Prostate gland (tissue), 2 donors: ENCODE measurements at regions not wholly inside any gene's neighbourhood (a gene's known extent, or its start where the extent isn't known, plus 50 kb on each side); places are given as distances from the start of the nearest gene placed in this dataset.

Source experiments
- POLR2A ChIP-seq: fragments of 450-650 bp; IDR thresholded peaks from one replicate; pipeline ENCODE4 v1.6.1; 2016; ENCODE audit warnings: antibody characterized with exemption, mild to moderate bottlenecking
- POLR2AphosphoS5 ChIP-seq: sonication (generic); formaldehyde crosslinking; IDR thresholded peaks from one replicate; pipeline ENCODE4 v1.6.1; 2017; ENCODE audit warnings: antibody characterized with exemption
- TF ChIP-seq, protein P1 (sequence below), 4 experiments: fragments of 200-600 bp in 2 of 4; fragments of 450-650 bp in 2 of 4; sonication (generic) in 2 of 4; IDR thresholded peaks; 1 replicate in 3 of 4; 2 replicates in 1 of 4; pipeline ENCODE4 v1.5.1; 2016 to 2019; ENCODE audit warnings: antibody characterized with exemption in 4 of 4, mild to moderate bottlenecking in 2 of 4, moderate library complexity in 2 of 4

DNA sequence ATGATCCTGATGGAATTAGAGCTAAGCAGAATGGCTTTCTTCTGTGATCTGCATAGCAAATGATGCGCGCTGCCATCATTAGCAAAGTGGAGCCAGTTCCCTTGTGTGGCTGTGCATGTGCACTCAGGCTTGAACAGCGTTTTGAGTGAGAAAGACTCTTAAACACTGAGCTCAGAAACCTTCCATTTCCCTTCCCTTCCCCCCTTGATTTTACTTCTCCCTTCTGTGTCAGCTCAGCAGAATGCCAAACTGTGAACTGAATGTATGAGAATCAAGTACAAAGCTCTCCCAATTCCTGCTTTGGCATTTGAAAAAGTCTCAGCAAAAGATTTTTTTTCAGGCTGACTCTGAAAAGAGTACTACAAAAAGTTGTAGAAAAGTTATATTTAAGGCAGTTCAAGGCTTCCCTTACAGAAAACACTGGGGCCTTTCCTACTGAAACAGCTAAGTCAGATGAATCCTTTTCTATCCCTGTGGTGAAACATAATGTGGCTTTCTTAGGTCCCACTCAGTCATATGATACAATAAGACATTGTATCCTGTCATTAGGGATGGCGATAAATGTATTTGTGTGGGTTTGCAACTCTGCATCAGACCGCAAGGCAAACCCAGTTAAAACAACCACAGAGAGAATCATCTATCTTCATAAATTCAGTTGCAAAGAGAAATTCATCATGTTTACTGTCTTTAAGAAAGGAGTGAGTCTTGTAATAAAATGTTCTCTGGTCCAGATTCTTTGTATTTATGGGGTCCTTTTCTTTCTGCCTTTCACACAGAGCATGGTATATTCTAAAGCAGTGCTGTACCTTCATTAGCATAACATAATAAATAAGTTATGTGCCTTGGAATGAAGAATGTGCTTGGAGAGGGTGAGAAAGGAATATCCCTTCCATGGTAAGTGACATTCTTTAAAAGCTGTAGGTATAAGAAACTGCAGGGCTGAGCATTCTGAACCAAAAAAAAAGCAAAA lies 222.6 kb downstream of the CAAP1 start:
- TF ChIP-seq, protein P1, sequence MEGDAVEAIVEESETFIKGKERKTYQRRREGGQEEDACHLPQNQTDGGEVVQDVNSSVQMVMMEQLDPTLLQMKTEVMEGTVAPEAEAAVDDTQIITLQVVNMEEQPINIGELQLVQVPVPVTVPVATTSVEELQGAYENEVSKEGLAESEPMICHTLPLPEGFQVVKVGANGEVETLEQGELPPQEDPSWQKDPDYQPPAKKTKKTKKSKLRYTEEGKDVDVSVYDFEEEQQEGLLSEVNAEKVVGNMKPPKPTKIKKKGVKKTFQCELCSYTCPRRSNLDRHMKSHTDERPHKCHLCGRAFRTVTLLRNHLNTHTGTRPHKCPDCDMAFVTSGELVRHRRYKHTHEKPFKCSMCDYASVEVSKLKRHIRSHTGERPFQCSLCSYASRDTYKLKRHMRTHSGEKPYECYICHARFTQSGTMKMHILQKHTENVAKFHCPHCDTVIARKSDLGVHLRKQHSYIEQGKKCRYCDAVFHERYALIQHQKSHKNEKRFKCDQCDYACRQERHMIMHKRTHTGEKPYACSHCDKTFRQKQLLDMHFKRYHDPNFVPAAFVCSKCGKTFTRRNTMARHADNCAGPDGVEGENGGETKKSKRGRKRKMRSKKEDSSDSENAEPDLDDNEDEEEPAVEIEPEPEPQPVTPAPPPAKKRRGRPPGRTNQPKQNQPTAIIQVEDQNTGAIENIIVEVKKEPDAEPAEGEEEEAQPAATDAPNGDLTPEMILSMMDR (IDR thresholded peaks at IDR 0.05) = no peak
- TF ChIP-seq POLR2AphosphoS5 (no peak), POLR2A (no peak)
